ENCODE measurements at regions not wholly inside any gene's neighbourhood (a gene's known extent, or its start where the extent isn't known, plus 50 kb on each side); places are given as distances from the start of the nearest gene placed in this dataset.
"Not testable (repeated sequence)": the region's sequence is repeated elsewhere in the genome, so short reads cannot be mapped to it uniquely, and the experiment has no call there.

DNA sequence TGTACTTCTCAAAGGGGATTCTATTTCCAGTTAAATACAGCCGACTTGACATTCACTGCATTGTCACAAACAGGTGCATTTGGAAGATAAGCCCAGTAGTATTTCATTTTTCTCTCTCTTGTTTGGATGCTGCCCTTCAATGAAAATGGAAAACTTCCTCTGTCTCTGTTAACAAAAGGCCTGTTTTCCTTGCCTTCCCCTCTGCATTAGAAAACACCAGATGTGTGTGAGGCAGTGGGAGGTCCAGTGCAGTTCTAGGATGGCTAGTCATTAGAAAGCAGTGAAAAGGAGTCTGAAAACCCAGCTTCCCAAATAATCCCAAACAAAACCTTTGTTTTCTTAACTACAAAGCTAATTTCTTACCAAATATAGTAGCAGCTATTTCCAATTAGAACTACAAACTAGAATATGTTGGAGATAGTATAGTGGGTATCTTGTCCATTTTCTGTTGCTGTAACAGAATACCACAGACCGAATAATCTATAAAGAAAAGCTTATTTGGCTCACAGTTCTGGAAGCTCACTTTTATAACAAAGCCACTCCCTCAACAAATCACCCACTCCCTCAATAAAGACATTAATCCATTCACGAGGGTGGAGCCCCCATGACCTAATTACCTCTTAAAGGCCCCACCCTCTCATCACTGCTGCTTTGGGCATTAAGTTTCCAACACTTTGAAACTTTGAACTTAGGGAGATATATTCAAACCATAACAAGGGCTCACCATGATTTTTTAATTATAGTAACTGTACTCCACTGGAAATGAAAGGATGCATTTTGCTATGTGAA is 452.1 kb upstream of the RPS6KA3 start:
- in situ Hi-C loops (cut with MboI; ENCODE audit: low sequenced_read_pairs): no loop called here

DNA sequence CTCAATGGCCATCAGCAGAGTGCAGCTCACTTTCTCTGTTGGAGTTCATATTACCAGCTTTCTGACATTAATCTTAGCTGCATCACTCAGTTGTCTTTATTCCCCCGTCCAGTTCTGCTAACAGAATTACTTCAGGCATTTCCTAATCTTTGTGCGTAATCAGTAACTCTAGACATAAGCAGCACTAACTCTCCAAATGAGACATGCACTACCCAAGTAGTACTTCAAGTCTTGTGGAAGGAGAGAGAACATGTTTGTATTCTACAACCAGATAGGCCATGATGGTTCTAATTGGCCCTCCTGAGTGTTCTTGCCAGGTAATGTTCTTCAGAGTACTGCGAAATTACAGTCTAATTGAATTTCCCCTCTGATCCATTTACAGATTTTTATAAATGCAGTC is 448.5 kb upstream of the RPS6KA3 start:
- in situ Hi-C loops (cut with MboI; ENCODE audit: low sequenced_read_pairs): no loop called here

DNA sequence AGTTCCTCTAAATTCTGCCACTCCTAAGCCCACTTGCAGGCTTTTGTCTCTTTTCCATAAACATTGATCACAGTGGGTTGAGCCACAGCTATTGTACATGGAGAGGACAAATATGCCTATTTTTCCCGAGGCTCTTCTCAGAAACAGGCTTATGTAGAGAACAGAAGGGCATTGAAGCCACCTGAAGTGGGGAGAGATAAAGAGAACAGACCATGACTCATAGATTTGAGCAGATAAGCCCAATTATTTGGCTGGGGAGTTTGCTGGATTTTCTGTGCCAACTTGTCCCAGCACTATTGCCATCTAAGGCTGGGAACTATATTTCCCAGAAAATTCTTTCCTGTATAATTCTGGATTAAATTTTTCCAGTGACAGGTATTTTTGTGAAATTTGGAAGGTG is 446.1 kb upstream of the RPS6KA3 start:
- in situ Hi-C loops (cut with MboI; ENCODE audit: low sequenced_read_pairs): no loop called here

DNA sequence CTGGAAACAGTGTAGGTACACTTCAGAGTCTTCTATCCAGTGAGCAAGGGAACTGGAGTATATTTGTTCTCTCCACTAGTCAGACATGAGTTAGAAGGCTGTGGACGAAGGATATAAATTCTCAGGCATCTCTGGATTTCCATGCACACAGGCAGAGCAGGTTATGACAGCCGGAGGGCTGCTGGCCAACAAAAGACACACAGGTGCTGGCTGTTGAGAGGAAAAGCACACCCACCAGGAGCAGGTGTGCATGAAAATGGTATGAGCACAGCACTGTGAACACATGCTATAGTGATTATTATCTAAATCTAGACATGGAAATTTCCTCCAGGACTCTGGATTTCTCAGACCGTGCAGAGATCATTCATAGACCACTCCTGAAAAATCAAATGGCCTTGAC is 444.7 kb upstream of the RPS6KA3 start:
- in situ Hi-C loops (cut with MboI; ENCODE audit: low sequenced_read_pairs): no loop called here

GRCh38 chrX:20693078-20693477 is 426.4 kb upstream of the RPS6KA3 start:
- in situ Hi-C loops (cut with MboI; ENCODE audit: low sequenced_read_pairs): no loop called here

GRCh38 chrX:20686256-20686655 is 419.5 kb upstream of the RPS6KA3 start:
- in situ Hi-C loops (cut with MboI; ENCODE audit: low sequenced_read_pairs): no loop called here

DNA sequence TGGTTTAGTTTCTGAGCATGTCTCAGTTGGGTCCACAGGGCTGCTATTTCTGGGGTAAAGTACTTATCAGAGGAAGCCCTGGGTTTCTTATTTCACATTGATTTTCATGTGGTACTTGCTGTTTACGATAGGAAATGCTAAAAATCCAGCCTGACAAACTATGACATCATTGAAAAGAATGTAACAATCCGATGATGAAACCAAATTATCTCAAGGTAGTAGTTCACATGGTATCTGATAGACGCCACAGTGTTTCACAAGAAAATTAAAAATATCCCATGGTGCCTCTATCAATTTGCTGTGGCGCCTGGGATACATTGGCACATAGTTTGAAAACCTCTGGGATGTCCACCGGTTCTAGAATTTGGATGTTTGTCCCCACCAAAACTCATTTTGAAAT is 418.9 kb upstream of the RPS6KA3 start:
- in situ Hi-C loops (cut with MboI; ENCODE audit: low sequenced_read_pairs): no loop called here

DNA sequence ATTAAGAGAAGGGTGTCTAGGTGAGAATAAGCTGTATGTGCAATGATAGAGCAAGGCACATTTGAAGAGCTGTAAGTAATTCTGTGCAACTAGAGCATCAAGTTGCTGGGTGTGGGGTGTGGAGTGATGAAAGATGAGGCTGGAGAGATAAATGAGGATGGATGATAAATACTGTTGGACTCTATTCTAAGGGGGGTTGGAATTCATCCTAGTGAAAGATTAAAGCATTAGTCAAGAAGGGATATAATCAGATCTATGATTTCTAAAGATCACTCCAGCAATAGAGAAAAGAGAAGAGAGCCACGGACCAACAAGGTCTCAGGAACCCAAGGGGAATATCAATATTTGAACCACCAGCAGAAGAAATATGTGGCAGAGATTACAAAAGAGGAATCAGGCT is 415.0 kb upstream of the RPS6KA3 start:
- in situ Hi-C loops (cut with MboI; ENCODE audit: low sequenced_read_pairs): no loop called here

- in situ Hi-C loops (cut with MboI; ENCODE audit: low sequenced_read_pairs): no loop called here
Observed at GRCh38 chrX:20680998-20681397, 414.3 kb upstream of the RPS6KA3 start.

GRCh38 chrX:20672476-20672875 is 405.8 kb upstream of the RPS6KA3 start:
- in situ Hi-C loops (cut with MboI; ENCODE audit: low sequenced_read_pairs): no loop called here

DNA sequence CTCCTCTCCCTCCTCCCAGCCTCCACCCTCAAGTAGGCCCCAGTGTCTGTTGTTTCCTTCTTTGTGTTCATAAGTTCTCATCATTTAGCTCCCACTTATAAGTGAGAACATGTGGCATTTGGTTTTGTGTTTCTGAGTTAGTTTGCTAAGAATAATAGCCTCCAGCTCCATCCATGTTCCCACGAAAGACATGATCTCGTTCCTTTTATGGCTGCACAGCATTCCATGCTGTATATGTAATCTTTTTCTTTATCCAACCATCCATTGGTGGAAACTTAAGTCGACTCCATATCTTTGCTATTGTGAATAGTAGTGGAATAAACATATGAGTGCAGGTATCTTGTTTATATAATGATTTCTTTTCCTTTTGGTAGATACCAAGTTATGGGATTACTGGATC is 405.0 kb upstream of the RPS6KA3 start:
- in situ Hi-C loops (cut with MboI; ENCODE audit: low sequenced_read_pairs): not testable (repeated sequence)

- in situ Hi-C loops (cut with MboI; ENCODE audit: low sequenced_read_pairs): no loop called here
Observed at GRCh38 chrX:20670611-20671010, 403.9 kb upstream of the RPS6KA3 start.

GRCh38 chrX:20668550-20668949 is 401.8 kb upstream of the RPS6KA3 start:
- in situ Hi-C loops (cut with MboI; ENCODE audit: low sequenced_read_pairs): no loop called here

- in situ Hi-C loops (cut with MboI; ENCODE audit: low sequenced_read_pairs): no loop called here
Observed at GRCh38 chrX:20666331-20666730, 399.6 kb upstream of the RPS6KA3 start.

- in situ Hi-C loops (cut with MboI; ENCODE audit: low sequenced_read_pairs): no loop called here
Observed at GRCh38 chrX:20665481-20665880, 398.8 kb upstream of the RPS6KA3 start.

DNA sequence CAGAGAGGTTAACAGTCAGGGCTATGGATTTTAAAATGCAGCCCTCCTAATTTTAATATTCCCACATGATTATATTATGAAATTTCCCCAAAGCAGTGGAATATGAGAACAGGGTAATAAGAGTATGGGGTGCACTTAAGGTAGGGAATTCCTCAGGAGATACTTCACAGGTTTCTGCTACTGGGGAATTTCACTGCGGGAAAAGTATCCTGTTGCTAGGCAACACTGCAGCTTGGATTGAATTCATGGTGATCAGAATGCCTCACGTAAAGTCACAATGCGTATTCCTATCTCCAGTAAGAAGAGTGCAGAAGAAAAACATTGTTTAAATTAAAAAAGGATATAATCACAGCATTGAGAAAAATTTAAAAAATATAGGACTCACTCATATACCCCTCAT is 398.1 kb upstream of the RPS6KA3 start:
- in situ Hi-C loops (cut with MboI; ENCODE audit: low sequenced_read_pairs): no loop called here

DNA sequence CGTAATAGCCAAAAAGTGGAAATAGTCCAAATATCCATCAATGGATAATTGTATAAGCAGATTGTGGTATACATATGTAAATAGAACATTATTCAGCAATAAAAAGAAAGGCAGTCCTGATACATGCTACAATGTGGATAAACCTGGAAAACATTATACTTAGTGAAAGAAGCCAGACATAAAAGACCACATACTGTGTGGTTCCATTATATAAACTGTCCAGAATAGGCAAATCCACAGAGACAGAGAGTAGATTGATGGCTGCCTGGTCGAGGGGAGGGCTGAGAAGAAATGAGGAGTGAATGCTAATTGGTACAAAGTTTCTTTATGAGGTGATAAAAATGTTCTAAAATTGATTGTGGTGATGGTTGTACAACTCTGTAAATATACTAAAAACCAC is 397.4 kb upstream of the RPS6KA3 start:
- in situ Hi-C loops (cut with MboI; ENCODE audit: low sequenced_read_pairs): no loop called here

GRCh38 chrX:20663336-20663735 is 396.6 kb upstream of the RPS6KA3 start:
- in situ Hi-C loops (cut with MboI; ENCODE audit: low sequenced_read_pairs): no loop called here

DNA sequence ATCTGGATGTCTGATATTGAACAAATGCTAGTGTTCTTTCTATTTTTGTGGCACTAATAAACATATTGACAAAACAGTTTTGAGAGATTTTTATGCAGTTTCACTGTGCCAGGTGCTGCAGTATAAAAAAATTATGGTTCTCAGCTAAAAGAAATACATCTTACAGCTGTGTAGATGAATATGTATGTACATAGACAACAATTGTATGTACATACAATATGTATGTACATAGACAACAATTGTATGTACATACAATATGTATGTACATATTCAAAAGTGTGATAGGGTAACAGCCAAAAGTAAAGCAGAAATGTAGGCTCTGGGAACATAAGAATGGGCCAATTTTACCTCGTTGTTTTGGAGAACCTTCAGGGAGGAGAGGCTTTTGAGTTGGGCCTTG is 390.0 kb upstream of the RPS6KA3 start:
- in situ Hi-C loops (cut with MboI; ENCODE audit: low sequenced_read_pairs): no loop called here

DNA sequence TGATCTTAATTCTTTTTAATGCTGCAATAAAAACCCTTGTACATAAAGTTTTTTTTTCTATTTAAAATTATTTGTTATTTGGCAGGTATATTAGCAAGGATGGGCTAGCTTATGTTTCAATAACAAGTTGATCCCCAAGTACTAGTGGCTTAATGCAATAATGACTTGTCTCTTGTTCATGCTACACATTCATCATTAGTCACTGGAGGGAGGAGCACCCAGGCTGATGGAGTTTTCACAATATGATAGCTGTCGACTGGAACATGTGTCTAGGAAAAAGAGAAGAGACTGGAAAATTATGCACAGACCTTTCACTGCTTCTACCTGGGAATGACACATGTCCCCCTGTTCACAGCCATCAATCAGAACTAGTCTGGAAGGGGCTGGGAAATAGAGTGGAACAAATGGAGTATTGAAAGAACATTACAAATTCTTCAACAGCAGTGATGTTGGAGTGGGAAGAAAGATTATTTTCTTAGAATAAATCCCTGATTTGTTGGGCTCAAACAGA is 387.9 kb upstream of the RPS6KA3 start:
- in situ Hi-C loops (cut with MboI; ENCODE audit: low sequenced_read_pairs): no loop called here

GRCh38 chrX:20653070-20653469 is 386.4 kb upstream of the RPS6KA3 start:
- in situ Hi-C loops (cut with MboI; ENCODE audit: low sequenced_read_pairs): no loop called here

DNA sequence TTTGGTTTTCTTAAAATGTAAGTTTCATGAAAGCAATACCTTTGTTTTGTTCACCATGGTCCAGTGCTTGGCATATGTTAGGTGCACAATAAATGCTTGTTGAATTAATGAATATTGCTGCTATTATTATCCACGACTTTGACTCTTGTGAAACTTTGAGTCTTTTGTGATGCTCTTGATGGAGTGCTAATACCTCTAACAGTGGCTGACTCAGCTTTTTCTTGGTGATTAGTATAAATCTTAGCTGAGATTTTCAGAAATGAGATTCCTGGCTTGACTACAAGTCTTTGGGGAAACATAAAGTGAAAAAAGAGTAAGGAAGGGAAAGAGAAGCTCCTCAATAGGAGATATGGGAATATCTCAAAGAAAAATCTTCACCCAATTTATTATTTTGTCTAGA is 375.2 kb upstream of the RPS6KA3 start:
- in situ Hi-C loops (cut with MboI; ENCODE audit: low sequenced_read_pairs): no loop called here

- in situ Hi-C loops (cut with MboI; ENCODE audit: low sequenced_read_pairs): no loop called here
Observed at GRCh38 chrX:20639115-20639514, 372.4 kb upstream of the RPS6KA3 start.

All from HL-60/S4 treated with retinoic acid at 250 ng/mL for 4 days and 3 days (cell line).